ENCODE measurements at regions not wholly inside any gene's neighbourhood (a gene's known extent, or its start where the extent isn't known, plus 50 kb on each side); places are given as distances from the start of the nearest gene placed in this dataset.

- H3K27ac Mint-ChIP-seq: peak overlapping the region; percentile 4
- peak; percentile 77 for ATAC-seq
- no peak overlapping the region for H3K4me3 Mint-ChIP-seq
- H3K36me3 Mint-ChIP-seq: peaks cover 7% of the 10 kb centered on the region
- no peaks in the 10 kb centered on the region for H3K9me3 Mint-ChIP-seq
- H3K4me1 Mint-ChIP-seq: peaks cover 69% of the 10 kb centered on the region
- H3K27me3 Mint-ChIP-seq: no peaks in the 10 kb centered on the region
Observed at GRCh38 chr17:77366558-77367245, 225.9 kb downstream of the SEC14L1 start.

GRCh38 chr17:77369544-77369971, 228.8 kb downstream of the SEC14L1 start:
- Mint-ChIP-seq H3K9me3 (no peaks in the 10 kb centered on the region), H3K36me3 (no peaks in the 10 kb centered on the region), H3K4me1 (peaks cover 65% of the 10 kb centered on the region), H3K4me3 (no peak overlapping the region), H3K27ac (peak overlapping the region; percentile 68), H3K27me3 (no peaks in the 10 kb centered on the region)
- ATAC-seq: no peak

GRCh38 chr17:77370586-77370985, 229.8 kb downstream of the SEC14L1 start:
- peak overlapping the region; percentile 68 for H3K27ac Mint-ChIP-seq

GRCh38 chr17:77371117-77371887, 230.5 kb downstream of the SEC14L1 start:
- H3K27ac Mint-ChIP-seq: peak overlapping the region; percentile 68
- no peak for ATAC-seq
- no peaks in the 10 kb centered on the region for H3K9me3 Mint-ChIP-seq
- H3K4me1 Mint-ChIP-seq: peaks cover 68% of the 10 kb centered on the region
- H3K27me3 Mint-ChIP-seq: no peaks in the 10 kb centered on the region
- H3K4me3 Mint-ChIP-seq: no peak overlapping the region
- no peaks in the 10 kb centered on the region for H3K36me3 Mint-ChIP-seq

More at GRCh38 chr17:77370586-77370985, 229.8 kb downstream of the SEC14L1 start:
- no peak for ATAC-seq
- Mint-ChIP-seq H3K36me3 (no peaks in the 10 kb centered on the region), H3K4me3 (no peak overlapping the region), H3K9me3 (no peaks in the 10 kb centered on the region), H3K4me1 (peaks cover 68% of the 10 kb centered on the region), H3K27me3 (no peaks in the 10 kb centered on the region)

GRCh38 chr17:77371888-77372443, 231.2 kb downstream of the SEC14L1 start:
- Mint-ChIP-seq H3K27ac (peak overlapping the region; percentile 28), H3K27me3 (no peaks in the 10 kb centered on the region), H3K9me3 (no peaks in the 10 kb centered on the region), H3K4me3 (peak overlapping the region; percentile 74), H3K36me3 (no peaks in the 10 kb centered on the region), H3K4me1 (peaks cover 68% of the 10 kb centered on the region)
- ATAC-seq: no peak

GRCh38 chr17:77372444-77373298, 231.9 kb downstream of the SEC14L1 start:
- ATAC-seq: peak; percentile 77
- Mint-ChIP-seq H3K4me1 (peaks cover 67% of the 10 kb centered on the region), H3K27ac (peak overlapping the region; percentile 28), H3K36me3 (no peaks in the 10 kb centered on the region), H3K9me3 (no peaks in the 10 kb centered on the region), H3K4me3 (peak overlapping the region; percentile 74), H3K27me3 (no peaks in the 10 kb centered on the region)

GRCh38 chr17:77373299-77374169, 232.8 kb downstream of the SEC14L1 start:
- H3K4me3 Mint-ChIP-seq: peak overlapping the region; percentile 87

GRCh38 chr17:77374170-77374936, 233.6 kb downstream of the SEC14L1 start:
- peak; percentile 75 for ATAC-seq
- Mint-ChIP-seq H3K9me3 (no peaks in the 10 kb centered on the region), H3K36me3 (no peaks in the 10 kb centered on the region), H3K27ac (peak overlapping the region; percentile 1), H3K4me3 (peak overlapping the region; percentile 87), H3K27me3 (no peaks in the 10 kb centered on the region), H3K4me1 (peaks cover 72% of the 10 kb centered on the region)

More at GRCh38 chr17:77373299-77374169, 232.8 kb downstream of the SEC14L1 start:
- Mint-ChIP-seq H3K4me1 (peaks cover 72% of the 10 kb centered on the region), H3K27ac (peak overlapping the region; percentile 1), H3K27me3 (no peaks in the 10 kb centered on the region), H3K9me3 (no peaks in the 10 kb centered on the region), H3K36me3 (no peaks in the 10 kb centered on the region)
- peak; percentile 26 for ATAC-seq

- Mint-ChIP-seq H3K27ac (peak overlapping the region; percentile 1), H3K4me3 (peak overlapping the region; percentile 71), H3K9me3 (no peaks in the 10 kb centered on the region), H3K27me3 (no peaks in the 10 kb centered on the region), H3K4me1 (peaks cover 64% of the 10 kb centered on the region), H3K36me3 (no peaks in the 10 kb centered on the region)
- no peak for ATAC-seq
Observed at GRCh38 chr17:77375108-77375916, 234.5 kb downstream of the SEC14L1 start.

- H3K36me3 Mint-ChIP-seq: no peaks in the 10 kb centered on the region
- no peaks in the 10 kb centered on the region for H3K9me3 Mint-ChIP-seq
- no peaks in the 10 kb centered on the region for H3K27me3 Mint-ChIP-seq
- ATAC-seq: no peak
- peak overlapping the region; percentile 1 for H3K27ac Mint-ChIP-seq
- peaks cover 58% of the 10 kb centered on the region for H3K4me1 Mint-ChIP-seq
- H3K4me3 Mint-ChIP-seq: peak overlapping the region; percentile 10
Observed at GRCh38 chr17:77375917-77376651, 235.3 kb downstream of the SEC14L1 start.

GRCh38 chr17:77376795-77377709, 236.3 kb downstream of the SEC14L1 start:
- H3K27me3 Mint-ChIP-seq: no peaks in the 10 kb centered on the region
- H3K4me3 Mint-ChIP-seq: no peak overlapping the region
- H3K4me1 Mint-ChIP-seq: peaks cover 58% of the 10 kb centered on the region
- no peak overlapping the region for H3K27ac Mint-ChIP-seq
- H3K9me3 Mint-ChIP-seq: no peaks in the 10 kb centered on the region
- H3K36me3 Mint-ChIP-seq: no peaks in the 10 kb centered on the region
- ATAC-seq: no peak
